Hematopoietic multipotent progenitor cell treated with erythropoietin and hydrocortisone succinate and interleukin-3 and kit ligand, for 6 days (in vitro differentiated cells): ENCODE measurements at regions not wholly inside any gene's neighbourhood (a gene's known extent, or its start where the extent isn't known, plus 50 kb on each side); places are given as distances from the start of the nearest gene placed in this dataset.
A peak's percentile ranks its signal among the peaks of the same experiment; 100 is the strongest.

Source experiments
- DNase-seq: peaks from one replicate; pipeline ENCODE4 v3.0.0-alpha.2; 2015

- no peak for DNase-seq
Observed at GRCh38 chr9:18235181-18235908, 238.6 kb upstream of the ADAMTSL1 start.

- no peak for DNase-seq
Observed at GRCh38 chr9:18236336-18236735, 237.6 kb upstream of the ADAMTSL1 start.

GRCh38 chr9:18237776-18238175 is 236.2 kb upstream of the ADAMTSL1 start:
- DNase-seq: no peak

- DNase-seq: no peak
Observed at GRCh38 chr9:18238254-18238653, 235.7 kb upstream of the ADAMTSL1 start.

- no peak for DNase-seq
Observed at GRCh38 chr9:18238752-18239447, 235.1 kb upstream of the ADAMTSL1 start.

- no peak for DNase-seq
Observed at GRCh38 chr9:18240213-18240612, 233.7 kb upstream of the ADAMTSL1 start.

- no peak for DNase-seq
Observed at GRCh38 chr9:18245911-18246310, 228.0 kb upstream of the ADAMTSL1 start.

- no peak for DNase-seq
Observed at GRCh38 chr9:18250053-18250452, 223.9 kb upstream of the ADAMTSL1 start.

GRCh38 chr9:18253950-18254349 is 220.0 kb upstream of the ADAMTSL1 start:
- DNase-seq: no peak

- DNase-seq: peak; percentile 85
Observed at GRCh38 chr9:18255158-18255629, 218.8 kb upstream of the ADAMTSL1 start.

- no peak for DNase-seq
Observed at GRCh38 chr9:18255747-18256146, 218.2 kb upstream of the ADAMTSL1 start.

- DNase-seq: no peak
Observed at GRCh38 chr9:18256568-18256967, 217.4 kb upstream of the ADAMTSL1 start.

- DNase-seq: peak; percentile 3
Observed at GRCh38 chr9:18260521-18260920, 213.4 kb upstream of the ADAMTSL1 start.

- DNase-seq: no peak
Observed at GRCh38 chr9:18261181-18261580, 212.8 kb upstream of the ADAMTSL1 start.

- no peak for DNase-seq
Observed at GRCh38 chr9:18263377-18263776, 210.6 kb upstream of the ADAMTSL1 start.

- DNase-seq: no peak
Observed at GRCh38 chr9:18268381-18268780, 205.6 kb upstream of the ADAMTSL1 start.

GRCh38 chr9:18269561-18269960 is 204.4 kb upstream of the ADAMTSL1 start:
- DNase-seq: no peak

GRCh38 chr9:18274693-18275092 is 199.3 kb upstream of the ADAMTSL1 start:
- DNase-seq: no peak

GRCh38 chr9:18275313-18275990 is 198.5 kb upstream of the ADAMTSL1 start:
- no peak for DNase-seq

- DNase-seq: no peak
Observed at GRCh38 chr9:18281291-18281690, 192.7 kb upstream of the ADAMTSL1 start.

- no peak for DNase-seq
Observed at GRCh38 chr9:18294229-18294628, 179.7 kb upstream of the ADAMTSL1 start.

- no peak for DNase-seq
Observed at GRCh38 chr9:18296702-18297055, 177.3 kb upstream of the ADAMTSL1 start.

- peak; percentile 2 for DNase-seq
Observed at GRCh38 chr9:18297056-18297841, 176.7 kb upstream of the ADAMTSL1 start.
